Ishikawa (cell line): ENCODE measurements at regions not wholly inside any gene's neighbourhood (a gene's known extent, or its start where the extent isn't known, plus 50 kb on each side); places are given as distances from the start of the nearest gene placed in this dataset.

ENCODE experiments used
- CEBPB ChIP-seq: IDR thresholded peaks from 2 replicates; pipeline ENCODE4 v1.6.1; 2012
- CREB1 ChIP-seq: IDR thresholded peaks from 2 replicates; pipeline ENCODE4 v1.6.1; 2012; ENCODE audit warnings: low read depth
- EGR1 ChIP-seq: IDR thresholded peaks from 2 replicates; pipeline ENCODE4 v1.6.1; 2012
- EP300 ChIP-seq: IDR thresholded peaks from 2 replicates; pipeline ENCODE4 v1.6.1; 2012; ENCODE audit warnings: borderline replicate concordance
- FOXM1 ChIP-seq: IDR thresholded peaks from 2 replicates; pipeline ENCODE4 v1.6.1; 2012; ENCODE audit warnings: low read depth, borderline replicate concordance
- NFIC ChIP-seq: IDR thresholded peaks from 2 replicates; pipeline ENCODE4 v1.6.1; 2012
- RAD21 ChIP-seq: IDR thresholded peaks from 2 replicates; pipeline ENCODE4 v1.6.1; 2012; ENCODE audit warnings: low read depth
- TAF1 ChIP-seq: IDR thresholded peaks from 2 replicates; pipeline ENCODE4 v1.6.1; 2012; ENCODE audit warnings: low read depth, mild to moderate bottlenecking
- TCF12 ChIP-seq: IDR thresholded peaks from 2 replicates; pipeline ENCODE4 v1.6.1; 2012; ENCODE audit warnings: low read depth
- TEAD4 ChIP-seq: IDR thresholded peaks from 2 replicates; pipeline ENCODE4 v1.6.1; 2012
- YY1 ChIP-seq: IDR thresholded peaks from 2 replicates; pipeline ENCODE4 v1.6.1; 2012; ENCODE audit warnings: low read depth
- ZBTB7A ChIP-seq: IDR thresholded peaks from 2 replicates; pipeline ENCODE4 v1.6.1; 2012; ENCODE audit warnings: low read depth
- TF ChIP-seq, protein P1 (sequence below): IDR thresholded peaks from 2 replicates; pipeline ENCODE4 v1.6.1; 2012
- TF ChIP-seq, protein P2 (sequence below): IDR thresholded peaks from 2 replicates; pipeline ENCODE4 v1.6.1; 2012
- TF ChIP-seq, protein P3 (sequence below): IDR thresholded peaks from 2 replicates; pipeline ENCODE4 v1.6.1; 2012; ENCODE audit warnings: low read depth, mild to moderate bottlenecking

DNA sequence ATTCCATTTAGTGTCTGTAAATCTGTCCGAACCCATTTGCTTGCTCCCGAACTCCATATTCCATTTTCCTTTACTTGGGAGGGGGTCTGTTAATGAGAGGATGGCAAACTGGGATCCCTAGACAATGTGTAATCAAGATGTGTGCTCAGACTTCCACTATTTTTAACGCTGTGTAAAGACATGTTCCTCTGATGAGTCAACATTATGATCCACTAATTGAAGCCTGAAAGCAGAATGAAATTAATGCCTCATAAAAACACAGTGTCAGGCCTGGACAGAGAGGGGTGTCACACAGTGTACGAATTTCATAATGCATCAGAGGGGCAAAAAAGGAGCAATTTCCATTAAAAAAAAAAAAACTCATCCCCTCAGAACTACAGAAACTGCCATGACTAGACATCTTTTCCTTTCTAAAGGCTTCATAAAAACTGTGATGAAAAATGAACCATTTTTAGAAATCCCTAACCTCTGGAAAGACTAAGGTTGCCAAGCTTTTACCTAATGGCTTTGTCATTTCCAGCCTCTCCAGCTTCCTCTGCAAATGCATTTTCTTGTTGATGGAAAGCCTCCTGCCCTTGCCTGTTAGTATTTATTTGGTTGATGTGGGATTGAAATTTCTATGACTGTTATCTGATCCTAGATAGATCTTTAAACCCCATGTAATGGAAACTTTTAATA, 209.2 kb upstream of the DCC start:
- no peak for TF ChIP-seq TEAD4

DNA sequence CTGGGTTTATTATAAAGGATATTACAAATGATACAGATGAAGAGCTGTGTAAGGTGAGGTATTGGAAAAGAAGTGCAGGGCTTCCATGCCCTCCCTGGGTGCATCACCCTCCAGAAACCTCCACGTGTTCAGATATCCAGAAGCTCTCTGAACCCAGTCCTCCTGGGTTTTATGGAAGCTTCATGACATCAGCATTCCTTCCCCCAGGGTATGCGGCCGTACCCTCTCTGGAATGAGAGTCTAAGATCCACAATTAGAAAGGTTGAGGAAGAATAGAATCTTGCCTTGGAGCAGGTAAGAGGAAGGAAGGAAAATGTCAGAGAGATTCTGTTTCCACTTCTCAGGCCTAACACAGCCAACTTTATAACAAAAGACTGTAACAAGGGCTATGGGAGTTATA, 208.2 kb upstream of the DCC start:
- no peak for TF ChIP-seq TCF12
- TF ChIP-seq CREB1: no peak
- TF ChIP-seq NFIC: no peak
- TF ChIP-seq YY1: no peak
- TF ChIP-seq, protein P1, sequence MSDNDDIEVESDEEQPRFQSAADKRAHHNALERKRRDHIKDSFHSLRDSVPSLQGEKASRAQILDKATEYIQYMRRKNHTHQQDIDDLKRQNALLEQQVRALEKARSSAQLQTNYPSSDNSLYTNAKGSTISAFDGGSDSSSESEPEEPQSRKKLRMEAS: no peak
- no peak for TF ChIP-seq EP300
- no peak for TF ChIP-seq ZBTB7A
- no peak for TF ChIP-seq EGR1
- TF ChIP-seq, protein P2, sequence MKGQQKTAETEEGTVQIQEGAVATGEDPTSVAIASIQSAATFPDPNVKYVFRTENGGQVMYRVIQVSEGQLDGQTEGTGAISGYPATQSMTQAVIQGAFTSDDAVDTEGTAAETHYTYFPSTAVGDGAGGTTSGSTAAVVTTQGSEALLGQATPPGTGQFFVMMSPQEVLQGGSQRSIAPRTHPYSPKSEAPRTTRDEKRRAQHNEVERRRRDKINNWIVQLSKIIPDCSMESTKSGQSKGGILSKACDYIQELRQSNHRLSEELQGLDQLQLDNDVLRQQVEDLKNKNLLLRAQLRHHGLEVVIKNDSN: no peak
- TF ChIP-seq FOXM1: no peak
- TF ChIP-seq, protein P3, sequence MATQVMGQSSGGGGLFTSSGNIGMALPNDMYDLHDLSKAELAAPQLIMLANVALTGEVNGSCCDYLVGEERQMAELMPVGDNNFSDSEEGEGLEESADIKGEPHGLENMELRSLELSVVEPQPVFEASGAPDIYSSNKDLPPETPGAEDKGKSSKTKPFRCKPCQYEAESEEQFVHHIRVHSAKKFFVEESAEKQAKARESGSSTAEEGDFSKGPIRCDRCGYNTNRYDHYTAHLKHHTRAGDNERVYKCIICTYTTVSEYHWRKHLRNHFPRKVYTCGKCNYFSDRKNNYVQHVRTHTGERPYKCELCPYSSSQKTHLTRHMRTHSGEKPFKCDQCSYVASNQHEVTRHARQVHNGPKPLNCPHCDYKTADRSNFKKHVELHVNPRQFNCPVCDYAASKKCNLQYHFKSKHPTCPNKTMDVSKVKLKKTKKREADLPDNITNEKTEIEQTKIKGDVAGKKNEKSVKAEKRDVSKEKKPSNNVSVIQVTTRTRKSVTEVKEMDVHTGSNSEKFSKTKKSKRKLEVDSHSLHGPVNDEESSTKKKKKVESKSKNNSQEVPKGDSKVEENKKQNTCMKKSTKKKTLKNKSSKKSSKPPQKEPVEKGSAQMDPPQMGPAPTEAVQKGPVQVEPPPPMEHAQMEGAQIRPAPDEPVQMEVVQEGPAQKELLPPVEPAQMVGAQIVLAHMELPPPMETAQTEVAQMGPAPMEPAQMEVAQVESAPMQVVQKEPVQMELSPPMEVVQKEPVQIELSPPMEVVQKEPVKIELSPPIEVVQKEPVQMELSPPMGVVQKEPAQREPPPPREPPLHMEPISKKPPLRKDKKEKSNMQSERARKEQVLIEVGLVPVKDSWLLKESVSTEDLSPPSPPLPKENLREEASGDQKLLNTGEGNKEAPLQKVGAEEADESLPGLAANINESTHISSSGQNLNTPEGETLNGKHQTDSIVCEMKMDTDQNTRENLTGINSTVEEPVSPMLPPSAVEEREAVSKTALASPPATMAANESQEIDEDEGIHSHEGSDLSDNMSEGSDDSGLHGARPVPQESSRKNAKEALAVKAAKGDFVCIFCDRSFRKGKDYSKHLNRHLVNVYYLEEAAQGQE: no peak
- TF ChIP-seq CEBPB: no peak

DNA sequence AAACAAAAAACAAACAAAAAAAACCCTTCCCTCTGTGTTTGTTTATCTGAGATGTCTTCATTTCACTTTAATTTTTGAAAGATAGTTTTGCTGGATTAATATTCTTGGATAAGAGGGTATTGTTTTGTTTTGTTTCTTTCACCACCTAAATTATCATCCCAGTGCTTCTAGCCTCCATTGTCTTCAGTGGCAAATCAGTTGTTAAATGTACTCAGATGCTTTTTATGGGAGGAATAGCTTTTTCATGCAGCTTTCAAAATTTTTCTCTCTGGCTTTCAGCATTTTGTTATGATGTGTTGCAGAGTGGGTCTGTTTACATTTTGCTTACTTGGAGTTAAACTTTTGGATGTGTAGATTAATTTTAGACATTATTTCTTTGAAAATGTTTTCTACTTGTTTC, 203.5 kb upstream of the DCC start:
- no peak for TF ChIP-seq CEBPB
- TF ChIP-seq, protein P3: no peak
- TF ChIP-seq, protein P1: no peak
- TF ChIP-seq, protein P2: no peak
- no peak for TF ChIP-seq ZBTB7A
- no peak for TF ChIP-seq RAD21
- no peak for TF ChIP-seq TEAD4
- TF ChIP-seq NFIC: no peak
- no peak for TF ChIP-seq EP300
- no peak for TF ChIP-seq FOXM1

DNA sequence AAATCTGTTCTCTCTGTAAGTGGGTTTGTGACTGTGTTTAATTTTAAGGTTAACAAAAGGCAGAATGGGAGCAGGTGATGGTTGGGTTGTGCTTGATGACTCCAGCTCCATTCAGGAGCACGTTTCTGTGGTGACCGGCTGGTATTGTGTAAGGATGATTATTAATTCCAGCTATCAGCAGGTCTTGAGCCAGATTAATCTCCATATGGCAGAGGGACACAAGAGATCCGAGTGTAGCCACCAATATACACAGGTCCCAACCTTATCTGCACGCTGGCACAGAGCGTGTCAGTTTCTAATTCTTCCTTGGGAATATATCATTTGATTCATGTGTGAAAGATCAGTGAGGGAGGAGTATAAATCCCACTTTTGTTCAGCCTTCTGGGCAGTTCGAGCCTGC, 199.0 kb upstream of the DCC start:
- TF ChIP-seq, protein P2: no peak
- TF ChIP-seq TCF12 (no peak), CREB1 (no peak), RAD21 (no peak), ZBTB7A (no peak), TAF1 (no peak), CEBPB (no peak)

DNA sequence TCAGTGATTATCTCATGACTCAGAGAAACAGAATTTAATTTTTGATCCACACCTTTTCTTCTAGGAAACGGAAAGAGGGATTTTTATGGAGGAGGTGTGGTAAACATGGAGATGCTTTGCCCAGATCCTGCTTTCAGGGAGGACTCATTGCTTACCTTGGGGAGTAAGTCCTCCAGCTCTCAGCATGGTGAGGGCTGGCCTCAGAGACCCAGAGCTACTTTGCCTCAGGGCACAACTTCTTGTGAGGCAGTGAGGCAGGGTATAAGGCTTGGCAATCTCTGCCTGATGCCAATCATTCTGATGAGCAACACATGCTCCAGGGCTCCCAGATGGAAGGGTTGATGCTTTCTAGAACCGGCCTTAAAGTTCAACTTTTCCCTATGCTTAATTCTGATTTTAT, 189.9 kb upstream of the DCC start:
- TF ChIP-seq, protein P1: no peak
- no peak for TF ChIP-seq EGR1

DNA sequence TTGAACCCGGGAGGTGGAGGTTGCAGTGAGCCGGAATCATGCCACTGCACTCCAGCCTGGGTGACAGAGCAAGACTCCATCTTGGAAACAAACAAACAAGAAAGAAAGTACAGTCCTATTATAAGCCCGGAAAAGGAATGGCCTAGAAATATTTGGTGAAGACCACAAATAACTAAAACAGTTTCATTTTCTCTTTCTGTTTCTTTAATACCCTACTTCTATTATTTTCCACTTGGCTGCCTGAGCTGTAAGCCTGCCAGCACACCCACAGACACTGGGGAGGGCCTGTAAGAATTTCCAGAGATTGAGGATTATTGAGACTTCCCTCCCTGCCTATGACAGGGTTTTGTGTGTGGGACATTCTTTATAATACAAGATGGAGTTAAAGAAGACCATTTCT, 188.0 kb upstream of the DCC start:
- no peak for TF ChIP-seq CREB1

DNA sequence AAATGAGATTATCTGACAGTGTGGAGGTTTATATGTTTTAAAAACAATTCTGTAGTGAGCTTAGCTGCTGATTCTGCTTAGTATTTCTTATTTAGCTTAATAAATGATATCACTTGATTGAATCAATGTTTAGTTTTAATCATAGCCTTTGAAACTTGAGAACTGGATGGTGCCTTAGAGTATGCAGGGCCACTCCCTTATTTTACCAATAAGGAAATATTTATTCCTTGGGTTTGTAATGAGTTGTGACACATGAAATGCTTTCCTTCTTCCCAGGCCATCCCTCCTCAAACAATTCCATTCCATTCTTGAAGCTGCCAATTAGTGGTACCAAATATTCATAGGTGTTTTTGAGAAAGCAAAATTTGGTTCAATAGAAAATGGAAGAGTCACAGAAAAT, 183.8 kb upstream of the DCC start:
- no peak for TF ChIP-seq TAF1
- no peak for TF ChIP-seq NFIC
- no peak for TF ChIP-seq CREB1
- no peak for TF ChIP-seq EP300
